Smooth muscle cell (in vitro differentiated cells): ENCODE measurements at regions not wholly inside any gene's neighbourhood (a gene's known extent, or its start where the extent isn't known, plus 50 kb on each side); places are given as distances from the start of the nearest gene placed in this dataset.

ENCODE experiments used
- DNase-seq: peaks from one replicate; lab custom pipeline; 2025; ENCODE audit not compliant: unreplicated experiment; lab: John Stamatoyannopoulos, UW
- H2AFZ ChIP-seq: fragments of 200-600 bp; sonication (generic); 2 replicates; pipeline ENCODE4 v1.6.0; 2016; ENCODE audit warnings: antibody characterized with exemption, low read depth, mild to moderate bottlenecking
- H3F3A ChIP-seq: fragments of 200-600 bp; sonication (generic); 2 replicates; pipeline ENCODE4 v1.6.0; 2017; ENCODE audit warnings: antibody characterized with exemption, low read depth
- H3K27ac ChIP-seq: fragments of 200-600 bp; sonication (generic); 2 replicates; pipeline ENCODE4 v1.5.1; 2016; ENCODE audit warnings: low read depth, mild to moderate bottlenecking
- H3K27me3 ChIP-seq: fragments of 200-600 bp; sonication (generic); 2 replicates; pipeline ENCODE4 v1.6.1; 2016; ENCODE audit warnings: low read depth, mild to moderate bottlenecking
- H3K36me3 ChIP-seq: fragments of 200-600 bp; sonication (generic); 2 replicates; pipeline ENCODE4 v1.5.1; 2016; ENCODE audit warnings: low read depth
- H3K4me1 ChIP-seq: fragments of 200-600 bp; sonication (generic); 2 replicates; pipeline ENCODE4 v1.5.1; 2016; ENCODE audit warnings: low read depth
- H3K4me2 ChIP-seq: fragments of 200-600 bp; sonication (generic); 2 replicates; pipeline ENCODE4 v1.6.0; 2016; ENCODE audit warnings: mild to moderate bottlenecking
- H3K4me3 ChIP-seq: fragments of 200-600 bp; sonication (generic); 2 replicates; pipeline ENCODE4 v1.5.1; 2016; ENCODE audit warnings: mild to moderate bottlenecking
- H3K79me2 ChIP-seq: fragments of 200-600 bp; sonication (generic); 2 replicates; pipeline ENCODE4 v1.6.0; 2016; ENCODE audit warnings: low read depth, mild to moderate bottlenecking
- H3K9ac ChIP-seq: fragments of 200-600 bp; sonication (generic); 2 replicates; pipeline ENCODE4 v1.6.0; 2016; ENCODE audit warnings: low read depth
- H3K9me3 ChIP-seq: fragments of 200-600 bp; sonication (generic); replicated peaks from 2 replicates; pipeline ENCODE4 v1.5.1; 2016; ENCODE audit warnings: low read depth
- H4K20me1 ChIP-seq: fragments of 200-600 bp; sonication (generic); 2 replicates; pipeline ENCODE4 v1.6.0; 2016; ENCODE audit warnings: low read depth
- CTCF ChIP-seq: fragments of 200-600 bp; sonication (generic); IDR thresholded peaks from 2 replicates; pipeline ENCODE4 v1.5.1; 2017; ENCODE audit warnings: borderline replicate concordance, mild to moderate bottlenecking, antibody characterized with exemption; ENCODE audit not compliant: insufficient read depth, poor library complexity, severe bottlenecking
- WGBS: methylation state at CpG from one replicate; pipeline ENCODE4 v1.1.7; 2016; ENCODE audit warnings: low lambda C conversion rate; 5-methylcytosine and 5-hydroxymethylcytosine counted together

DNA sequence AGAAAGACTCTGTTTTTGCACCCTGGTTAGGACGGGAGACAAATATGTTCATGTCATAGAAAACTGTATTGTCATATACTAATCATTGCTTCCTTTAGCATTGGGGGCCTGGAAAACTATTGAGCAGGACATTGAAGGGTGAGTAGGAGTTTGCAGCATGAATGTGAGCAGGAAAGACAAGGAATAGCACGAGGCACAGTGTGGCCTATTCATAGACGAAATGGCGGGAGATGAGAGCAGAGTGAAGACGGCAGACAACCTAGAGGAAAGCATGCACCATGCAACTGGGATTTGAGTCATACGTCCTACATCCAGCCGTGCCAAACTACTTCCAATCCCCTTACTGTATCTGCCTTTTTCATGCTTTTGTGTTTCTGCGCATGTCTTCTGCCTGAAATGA is 508.1 kb downstream of the NTRK3 start:
- H3F3A ChIP-seq = no peaks in the 10 kb centered on the region
- H2AFZ ChIP-seq = no peak overlapping the region
- H3K79me2 ChIP-seq = no peaks in the 10 kb centered on the region
- H3K4me2 ChIP-seq = no peak overlapping the region
- no peaks in the 10 kb centered on the region for H4K20me1 ChIP-seq
- H3K27me3 ChIP-seq = no peaks in the 10 kb centered on the region
- no peak overlapping the region for H3K4me3 ChIP-seq
- peaks cover 12% of the 10 kb centered on the region for H3K4me1 ChIP-seq
- no peak for DNase-seq
- no peak for TF ChIP-seq CTCF
- no peak overlapping the region for H3K9ac ChIP-seq
- no peaks in the 10 kb centered on the region for H3K9me3 ChIP-seq
- H3K36me3 ChIP-seq = no peaks in the 10 kb centered on the region
- WGBS = 89% methylated on average over 8 of the region's 8 CpGs
- no peak overlapping the region for H3K27ac ChIP-seq

DNA sequence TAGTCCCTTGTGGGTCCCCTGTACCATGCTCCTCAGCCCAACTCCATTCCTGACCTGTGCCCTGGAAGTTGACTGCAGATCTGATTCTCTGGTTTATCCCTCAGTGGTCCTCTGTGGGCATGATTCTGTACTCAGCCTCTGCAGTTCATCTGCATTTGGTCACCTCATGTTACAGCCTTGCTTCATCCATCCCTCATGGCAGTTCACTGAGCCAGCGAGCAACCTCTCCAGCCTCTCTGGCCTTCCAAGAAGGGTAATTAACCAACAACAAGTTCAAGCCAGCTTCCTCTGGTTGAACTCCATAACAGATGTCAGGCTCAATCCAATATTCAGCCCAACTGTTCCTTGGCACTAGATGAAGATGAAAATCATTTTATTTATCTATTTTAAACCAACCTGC is 509.5 kb downstream of the NTRK3 start:
- H3K27me3 ChIP-seq = no peaks in the 10 kb centered on the region
- no peak overlapping the region for H2AFZ ChIP-seq
- no peak overlapping the region for H3K4me2 ChIP-seq
- peaks cover 5% of the 10 kb centered on the region for H3K4me1 ChIP-seq
- WGBS = 74% methylated on average over 1 of the region's 1 CpG
- DNase-seq = no peak
- no peak overlapping the region for H3K9ac ChIP-seq
- H3K27ac ChIP-seq = no peak overlapping the region
- H3K9me3 ChIP-seq = no peaks in the 10 kb centered on the region
- no peaks in the 10 kb centered on the region for H3K79me2 ChIP-seq
- no peaks in the 10 kb centered on the region for H4K20me1 ChIP-seq
- peaks cover 2% of the 10 kb centered on the region for H3F3A ChIP-seq
- no peaks in the 10 kb centered on the region for H3K36me3 ChIP-seq
- H3K4me3 ChIP-seq = no peak overlapping the region
- TF ChIP-seq CTCF = no peak

GRCh38 chr15:87746333-87746732 is 510.2 kb downstream of the NTRK3 start:
- Histone ChIP-seq H3K9me3 (no peaks in the 10 kb centered on the region), H3F3A (peaks cover 7% of the 10 kb centered on the region), H3K4me2 (no peak overlapping the region), H3K9ac (no peak overlapping the region), H3K27ac (no peak overlapping the region), H4K20me1 (no peaks in the 10 kb centered on the region), H3K27me3 (no peaks in the 10 kb centered on the region), H3K4me3 (no peak overlapping the region), H3K4me1 (peaks cover 5% of the 10 kb centered on the region), H2AFZ (no peak overlapping the region), H3K79me2 (no peaks in the 10 kb centered on the region), H3K36me3 (no peaks in the 10 kb centered on the region)
- no peak for TF ChIP-seq CTCF
- DNase-seq = no peak

GRCh38 chr15:87744815-87745214 is 511.7 kb downstream of the NTRK3 start:
- no peak for DNase-seq
- WGBS = 55% methylated on average over 2 of the region's 2 CpGs

More at GRCh38 chr15:87744815-87745214, 511.7 kb downstream of the NTRK3 start:
- H3K9me3 ChIP-seq = no peaks in the 10 kb centered on the region
- no peak for TF ChIP-seq CTCF
- no peak overlapping the region for H2AFZ ChIP-seq
- no peak overlapping the region for H3K4me2 ChIP-seq
- no peak overlapping the region for H3K4me3 ChIP-seq
- peaks cover 7% of the 10 kb centered on the region for H3F3A ChIP-seq
- no peaks in the 10 kb centered on the region for H3K27me3 ChIP-seq
- H4K20me1 ChIP-seq = no peaks in the 10 kb centered on the region
- H3K9ac ChIP-seq = no peak overlapping the region
- H3K79me2 ChIP-seq = no peaks in the 10 kb centered on the region
- peaks cover 5% of the 10 kb centered on the region for H3K4me1 ChIP-seq
- H3K36me3 ChIP-seq = no peaks in the 10 kb centered on the region
- no peak overlapping the region for H3K27ac ChIP-seq
